ENCODE measurements at regions not wholly inside any gene's neighbourhood (a gene's known extent, or its start where the extent isn't known, plus 50 kb on each side); places are given as distances from the start of the nearest gene placed in this dataset.
A peak's percentile ranks its signal among the peaks of the same experiment; 100 is the strongest.

DNA sequence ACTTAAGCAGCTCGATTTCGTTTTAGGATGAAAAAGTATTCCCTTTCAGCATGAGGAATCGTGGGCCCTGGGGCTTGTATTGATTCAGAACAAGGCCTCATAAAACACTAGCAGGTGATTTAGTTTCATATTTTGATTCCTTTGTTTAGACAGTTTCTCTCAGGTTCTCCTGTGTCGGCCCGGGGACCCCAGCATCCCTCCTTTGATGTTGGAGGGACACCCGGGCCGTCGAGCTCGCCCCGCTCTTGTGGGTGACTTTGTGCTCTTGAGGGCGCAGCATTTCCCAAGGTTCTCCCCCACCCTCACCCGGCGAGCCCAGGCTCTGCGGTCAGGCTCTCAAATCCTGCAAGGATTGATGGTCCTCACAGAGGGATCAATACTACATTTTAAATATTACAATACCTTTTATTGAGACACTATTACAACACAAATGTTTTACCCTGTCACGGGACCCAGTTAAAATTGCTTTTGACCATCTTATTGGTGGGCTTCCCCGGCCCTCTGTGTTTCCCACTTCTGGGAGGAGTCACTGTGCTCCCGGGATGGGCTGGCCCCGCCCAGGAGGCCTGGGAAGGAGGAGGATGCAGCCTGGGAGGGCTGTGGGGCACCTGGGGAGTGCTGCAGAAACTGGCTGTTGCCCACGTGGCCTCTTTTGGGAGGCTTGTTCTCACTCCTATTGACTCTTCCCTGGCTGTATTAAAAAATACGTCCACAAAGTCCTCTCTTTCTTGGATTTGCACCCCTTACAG lies 222.6 kb downstream of the INSIG2 start:
- H3K9me3 ChIP-seq (ENCODE audit: insufficient read depth, low read length), result no peaks in the 10 kb centered on the region
- no peak for TF ChIP-seq YY1 (IDR thresholded peaks at IDR 0.05; ENCODE audit: insufficient read depth, insufficient read length)
- TF ChIP-seq SUZ12 (IDR thresholded peaks at IDR 0.05; ENCODE audit: extremely low read depth, insufficient read depth, insufficient read length), result no peak
- no peak for TF ChIP-seq ZNF274 (IDR thresholded peaks at IDR 0.05; ENCODE audit: low read depth, low read length)
- peak overlapping the region; percentile 42 for H3K4me3 ChIP-seq (ENCODE audit: insufficient read length, low read depth)
- H3K36me3 ChIP-seq (ENCODE audit: insufficient read depth, insufficient read length, low read length), result no peaks in the 10 kb centered on the region
- H3K27me3 ChIP-seq (ENCODE audit: insufficient read depth, insufficient read length), result peaks cover 7% of the 10 kb centered on the region
- peak overlapping the region; percentile 69 for H3K9ac ChIP-seq (ENCODE audit: insufficient read length, low read depth)
- no peak for DNase-seq (ENCODE audit: low read depth, low spot score)
- peaks cover 2% of the 10 kb centered on the region for H3K4me1 ChIP-seq (ENCODE audit: insufficient read depth, insufficient read length)

DNA sequence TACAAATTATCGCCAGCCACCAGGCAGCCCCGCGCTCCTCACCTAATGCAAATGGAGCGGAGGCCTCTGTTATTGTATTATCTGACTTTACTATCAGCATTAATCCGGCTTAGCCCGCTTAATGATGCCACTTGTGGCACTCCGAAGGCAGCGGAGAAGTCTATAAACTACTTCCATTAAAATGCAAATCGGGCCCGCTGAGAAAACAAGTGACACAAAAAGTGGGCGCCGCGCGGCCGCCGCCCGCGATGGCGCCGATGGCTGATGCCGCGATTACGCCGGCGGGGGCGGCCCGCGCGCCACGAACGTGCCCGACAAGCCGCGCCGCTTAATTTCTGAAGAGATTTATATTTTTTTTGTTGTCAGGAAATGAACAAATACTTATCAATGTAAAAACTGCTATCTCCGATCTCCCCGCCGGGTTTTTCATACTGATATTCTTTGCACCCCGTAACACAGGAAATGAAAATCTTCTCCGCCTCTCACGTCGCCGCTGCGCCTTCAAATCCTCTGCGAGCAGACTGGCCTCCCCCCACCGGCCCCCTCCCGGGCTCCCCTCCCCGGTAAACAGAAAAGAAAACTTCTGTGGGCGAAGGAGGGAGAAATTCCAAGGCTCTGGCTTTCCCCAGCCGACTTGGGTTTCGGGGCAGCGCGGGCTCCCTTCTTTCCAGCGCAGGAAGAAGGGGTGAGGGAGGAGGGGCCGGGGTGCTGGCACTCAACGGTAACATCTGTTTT lies 221.8 kb downstream of the INSIG2 start:
- no peaks in the 10 kb centered on the region for H3K36me3 ChIP-seq (ENCODE audit: insufficient read depth, insufficient read length, low read length)
- H3K4me3 ChIP-seq (ENCODE audit: insufficient read length, low read depth), result peak overlapping the region; percentile 42
- H3K4me1 ChIP-seq (ENCODE audit: insufficient read depth, insufficient read length), result peaks cover 2% of the 10 kb centered on the region
- peak overlapping the region; percentile 69 for H3K9ac ChIP-seq (ENCODE audit: insufficient read length, low read depth)
- peaks cover 7% of the 10 kb centered on the region for H3K27me3 ChIP-seq (ENCODE audit: insufficient read depth, insufficient read length)
- DNase-seq (ENCODE audit: low read depth, low spot score), result no peak
- TF ChIP-seq YY1 (IDR thresholded peaks at IDR 0.05; ENCODE audit: insufficient read depth, insufficient read length) (peak; percentile 53), SUZ12 (IDR thresholded peaks at IDR 0.05; ENCODE audit: extremely low read depth, insufficient read depth, insufficient read length) (no peak)
- no peaks in the 10 kb centered on the region for H3K9me3 ChIP-seq (ENCODE audit: insufficient read depth, low read length)

DNA sequence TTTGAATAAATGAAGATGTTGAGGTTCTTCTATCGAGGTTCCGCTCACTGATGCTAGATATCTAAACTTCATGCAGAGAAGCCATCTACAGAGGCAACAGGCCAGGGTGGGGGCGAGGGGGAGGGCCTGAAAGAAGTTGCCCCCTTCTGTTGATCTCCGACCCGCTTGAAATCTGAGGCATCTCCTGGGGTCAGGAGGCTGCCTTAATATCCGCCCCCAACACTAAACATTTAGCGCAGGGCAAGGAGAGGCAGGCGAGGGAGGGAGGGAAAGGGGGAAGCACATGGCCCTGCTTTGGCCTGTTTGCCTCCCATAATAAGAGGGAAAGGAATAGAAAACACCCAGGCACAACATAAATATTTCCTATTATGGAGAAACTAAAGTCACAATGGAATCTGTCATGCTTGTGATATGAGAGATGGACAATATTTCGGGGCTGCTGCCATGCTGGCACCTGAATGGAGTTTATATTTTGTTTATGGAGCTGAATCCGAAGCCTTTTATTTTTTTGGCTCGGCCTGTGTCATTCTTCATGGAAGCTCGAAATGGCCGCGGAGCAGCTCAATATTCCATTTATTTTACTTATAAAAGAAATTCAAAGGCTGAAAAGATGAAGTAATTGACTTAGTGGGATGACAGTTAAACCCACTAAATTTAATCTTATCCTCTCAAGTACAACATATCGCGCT lies 221.1 kb downstream of the INSIG2 start:
- H3K4me3 ChIP-seq (ENCODE audit: insufficient read length, low read depth), result peak overlapping the region; percentile 32
- no peaks in the 10 kb centered on the region for H3K36me3 ChIP-seq (ENCODE audit: insufficient read depth, insufficient read length, low read length)
- peaks cover 2% of the 10 kb centered on the region for H3K4me1 ChIP-seq (ENCODE audit: insufficient read depth, insufficient read length)
- no peak for DNase-seq (ENCODE audit: low read depth, low spot score)
- peaks cover 7% of the 10 kb centered on the region for H3K27me3 ChIP-seq (ENCODE audit: insufficient read depth, insufficient read length)
- no peaks in the 10 kb centered on the region for H3K9me3 ChIP-seq (ENCODE audit: insufficient read depth, low read length)
- H3K9ac ChIP-seq (ENCODE audit: insufficient read length, low read depth), result peak overlapping the region; percentile 69
- TF ChIP-seq SUZ12 (IDR thresholded peaks at IDR 0.05; ENCODE audit: extremely low read depth, insufficient read depth, insufficient read length) (no peak), ZNF274 (IDR thresholded peaks at IDR 0.05; ENCODE audit: low read depth, low read length) (no peak), YY1 (IDR thresholded peaks at IDR 0.05; ENCODE audit: insufficient read depth, insufficient read length) (no peak)

DNA sequence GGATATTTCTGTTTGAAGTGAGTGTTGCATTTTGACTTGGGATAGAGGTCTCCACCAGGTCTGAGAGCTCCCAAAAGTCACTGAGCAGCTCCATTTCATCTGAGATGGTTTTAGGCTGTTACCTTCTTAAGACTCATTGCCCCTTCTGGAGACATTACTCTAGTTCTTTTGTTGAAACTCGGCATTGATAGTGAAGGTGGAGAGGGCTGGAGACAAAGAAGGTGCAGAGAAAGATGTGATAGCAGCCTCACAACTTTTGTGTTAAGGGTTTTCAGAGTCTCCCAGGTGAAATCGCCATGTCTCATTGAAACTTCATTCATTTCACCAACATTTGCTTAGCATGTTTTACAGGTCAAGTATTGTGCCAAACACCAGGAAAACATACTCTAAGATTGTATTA lies 219.6 kb downstream of the INSIG2 start:
- TF ChIP-seq YY1 (IDR thresholded peaks at IDR 0.05; ENCODE audit: insufficient read depth, insufficient read length) (no peak), ZNF274 (IDR thresholded peaks at IDR 0.05; ENCODE audit: low read depth, low read length) (no peak), SUZ12 (IDR thresholded peaks at IDR 0.05; ENCODE audit: extremely low read depth, insufficient read depth, insufficient read length) (no peak)
- Histone ChIP-seq H3K4me3 (ENCODE audit: insufficient read length, low read depth) (no peak overlapping the region), H3K4me1 (ENCODE audit: insufficient read depth, insufficient read length) (peaks cover 2% of the 10 kb centered on the region), H3K36me3 (ENCODE audit: insufficient read depth, insufficient read length, low read length) (no peaks in the 10 kb centered on the region), H3K27me3 (ENCODE audit: insufficient read depth, insufficient read length) (peaks cover 7% of the 10 kb centered on the region), H3K9ac (ENCODE audit: insufficient read length, low read depth) (no peak overlapping the region), H3K9me3 (ENCODE audit: insufficient read depth, low read length) (peaks cover under 1% of the 10 kb centered on the region; the same call in 1 of the 2 replicates)
- no peak for DNase-seq (ENCODE audit: low read depth, low spot score)

DNA sequence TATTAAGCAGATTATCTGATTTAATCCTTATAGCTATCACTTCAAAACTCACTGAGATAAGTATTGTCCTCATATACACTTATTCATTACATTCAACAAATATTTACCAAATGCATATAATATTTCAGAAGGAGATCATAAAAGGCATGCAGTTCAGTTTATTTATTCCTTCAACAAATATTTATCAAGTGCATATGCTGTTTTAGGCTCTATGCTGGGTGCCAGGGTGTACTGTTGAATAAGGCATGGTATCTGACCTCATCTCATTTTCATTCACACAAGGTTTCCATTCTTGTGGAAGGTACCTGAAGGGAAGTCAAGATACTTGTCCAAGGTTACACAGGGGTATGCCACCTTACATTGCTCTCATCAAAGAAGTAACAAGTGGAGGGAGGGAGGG lies 213.0 kb downstream of the INSIG2 start:
- TF ChIP-seq SUZ12 (IDR thresholded peaks at IDR 0.05; ENCODE audit: extremely low read depth, insufficient read depth, insufficient read length) (no peak), ZNF274 (IDR thresholded peaks at IDR 0.05; ENCODE audit: low read depth, low read length) (no peak), YY1 (IDR thresholded peaks at IDR 0.05; ENCODE audit: insufficient read depth, insufficient read length) (no peak)
- no peaks in the 10 kb centered on the region for H3K27me3 ChIP-seq (ENCODE audit: insufficient read depth, insufficient read length)
- no peak overlapping the region for H3K9ac ChIP-seq (ENCODE audit: insufficient read length, low read depth)
- no peak overlapping the region for H3K4me3 ChIP-seq (ENCODE audit: insufficient read length, low read depth)
- H3K4me1 ChIP-seq (ENCODE audit: insufficient read depth, insufficient read length), result no peaks in the 10 kb centered on the region
- no peaks in the 10 kb centered on the region for H3K36me3 ChIP-seq (ENCODE audit: insufficient read depth, insufficient read length, low read length)
- no peak for DNase-seq (ENCODE audit: low read depth, low spot score)
- H3K9me3 ChIP-seq (ENCODE audit: insufficient read depth, low read length), result peaks cover 14% of the 10 kb centered on the region

DNA sequence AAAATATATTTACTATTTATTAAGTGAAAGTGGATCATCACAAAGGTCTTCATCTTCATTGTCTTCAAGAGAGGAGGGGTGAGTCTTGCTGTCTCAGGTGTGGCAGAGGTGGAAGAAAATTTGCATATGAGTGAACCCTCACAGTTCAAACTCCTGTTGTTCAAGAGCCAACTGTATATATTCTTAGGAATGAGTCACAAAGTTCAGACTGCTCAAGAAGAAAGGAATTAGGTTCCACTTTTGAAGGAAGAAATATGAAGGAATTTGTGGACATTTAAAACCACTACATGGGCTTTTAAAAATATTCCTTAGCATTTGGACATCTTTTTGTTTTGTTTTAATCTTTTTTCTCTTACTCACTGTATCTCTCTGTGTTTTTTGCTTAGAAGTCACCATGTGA lies 212.6 kb downstream of the INSIG2 start:
- Histone ChIP-seq H3K4me1 (ENCODE audit: insufficient read depth, insufficient read length) (no peaks in the 10 kb centered on the region), H3K4me3 (ENCODE audit: insufficient read length, low read depth) (no peak overlapping the region), H3K27me3 (ENCODE audit: insufficient read depth, insufficient read length) (no peaks in the 10 kb centered on the region), H3K36me3 (ENCODE audit: insufficient read depth, insufficient read length, low read length) (no peaks in the 10 kb centered on the region), H3K9me3 (ENCODE audit: insufficient read depth, low read length) (peaks cover 16% of the 10 kb centered on the region), H3K9ac (ENCODE audit: insufficient read length, low read depth) (no peak overlapping the region)
- DNase-seq (ENCODE audit: low read depth, low spot score), result no peak
- TF ChIP-seq SUZ12 (IDR thresholded peaks at IDR 0.05; ENCODE audit: extremely low read depth, insufficient read depth, insufficient read length) (no peak), YY1 (IDR thresholded peaks at IDR 0.05; ENCODE audit: insufficient read depth, insufficient read length) (no peak), ZNF274 (IDR thresholded peaks at IDR 0.05; ENCODE audit: low read depth, low read length) (no peak)

DNA sequence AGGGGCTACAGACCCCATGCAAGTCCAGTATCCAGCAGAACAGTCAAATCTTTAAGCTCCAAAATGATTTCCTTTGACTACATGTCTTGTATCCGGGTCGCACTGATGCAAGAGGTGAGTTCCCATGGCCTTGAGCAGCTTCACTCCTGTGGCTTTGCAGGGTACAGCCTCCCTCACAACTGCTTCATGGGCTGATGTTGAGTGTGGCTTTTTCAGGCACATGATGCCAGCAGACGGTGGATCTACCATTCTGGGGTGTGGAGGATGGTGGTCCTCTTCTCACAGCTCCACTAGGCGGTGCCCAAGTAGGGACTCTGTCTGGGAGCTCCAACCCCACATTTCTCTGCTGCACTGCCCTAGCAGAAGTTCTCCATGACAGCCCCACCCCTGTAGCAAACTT lies 208.4 kb downstream of the INSIG2 start:
- Histone ChIP-seq H3K9ac (ENCODE audit: insufficient read length, low read depth) (no peak overlapping the region), H3K9me3 (ENCODE audit: insufficient read depth, low read length) (peaks cover 14% of the 10 kb centered on the region; the same call in 1 of the 2 replicates), H3K36me3 (ENCODE audit: insufficient read depth, insufficient read length, low read length) (no peaks in the 10 kb centered on the region), H3K4me1 (ENCODE audit: insufficient read depth, insufficient read length) (no peaks in the 10 kb centered on the region), H3K27me3 (ENCODE audit: insufficient read depth, insufficient read length) (no peaks in the 10 kb centered on the region), H3K4me3 (ENCODE audit: insufficient read length, low read depth) (no peak overlapping the region)
- no peak for DNase-seq (ENCODE audit: low read depth, low spot score)
- TF ChIP-seq ZNF274 (IDR thresholded peaks at IDR 0.05; ENCODE audit: low read depth, low read length) (no peak), YY1 (IDR thresholded peaks at IDR 0.05; ENCODE audit: insufficient read depth, insufficient read length) (no peak), SUZ12 (IDR thresholded peaks at IDR 0.05; ENCODE audit: extremely low read depth, insufficient read depth, insufficient read length) (no peak)

All from NT2/D1 (cell line).